NT2/D1 (cell line): ENCODE measurements at regions not wholly inside any gene's neighbourhood (a gene's known extent, or its start where the extent isn't known, plus 50 kb on each side); places are given as distances from the start of the nearest gene placed in this dataset.

ENCODE experiments used
- SUZ12 ChIP-seq: IDR thresholded peaks from 2 replicates; pipeline ENCODE4 v1.6.1; 2011; ENCODE audit not compliant: insufficient read length, insufficient read depth; ENCODE audit errors: extremely low read depth
- YY1 ChIP-seq: IDR thresholded peaks from 2 replicates; pipeline ENCODE4 v1.6.1; 2011; ENCODE audit not compliant: insufficient read length, insufficient read depth
- ZNF274 ChIP-seq: IDR thresholded peaks from 2 replicates; pipeline ENCODE4 v1.6.1; 2011; ENCODE audit warnings: mild to moderate bottlenecking, low read depth, low read length

DNA sequence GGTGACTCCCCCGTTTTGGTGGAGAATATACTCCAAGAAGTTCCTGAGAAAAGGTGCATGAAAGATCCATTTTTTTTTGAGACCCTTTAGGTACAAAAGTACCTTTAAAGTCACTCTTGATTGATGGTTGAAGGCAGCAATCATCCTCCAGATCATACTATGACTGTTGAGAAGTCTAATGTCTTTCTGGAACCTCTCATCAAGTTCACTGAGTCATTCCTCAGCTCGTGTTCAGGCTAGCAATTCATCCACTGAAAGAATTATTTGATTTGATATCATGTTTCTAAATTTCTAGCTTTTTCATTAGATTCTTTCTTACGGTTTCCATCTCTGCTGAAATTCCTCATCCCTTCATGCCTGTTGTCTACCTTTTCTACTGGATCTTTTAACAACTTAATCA lies 65.1 kb upstream of the GJB6 start:
- TF ChIP-seq YY1 (no peak), ZNF274 (no peak), SUZ12 (no peak)
